Hepatocyte (in vitro differentiated cells): ENCODE measurements at regions not wholly inside any gene's neighbourhood (a gene's known extent, or its start where the extent isn't known, plus 50 kb on each side); places are given as distances from the start of the nearest gene placed in this dataset.

ENCODE experiments used
- DNase-seq: peaks from one replicate; pipeline ENCODE4 v3.0.0-alpha.2; 2016; ENCODE audit warnings: low spot score
- H2AFZ ChIP-seq: fragments of 200-600 bp; sonication (generic); 2 replicates; pipeline ENCODE4 v1.6.0; 2016; ENCODE audit warnings: antibody characterized with exemption, mild to moderate bottlenecking
- H3K27ac ChIP-seq: fragments of 200-600 bp; sonication (generic); 2 replicates; pipeline ENCODE4 v1.5.1; 2016; ENCODE audit warnings: mild to moderate bottlenecking
- H3K27me3 ChIP-seq: fragments of 200-600 bp; sonication (generic); 2 replicates; pipeline ENCODE4 v1.6.1; 2016
- H3K36me3 ChIP-seq: fragments of 200-600 bp; sonication (generic); replicated peaks from 2 replicates; pipeline ENCODE4 v1.5.1; 2016; ENCODE audit warnings: low read depth; ENCODE audit not compliant: insufficient read depth
- H3K4me1 ChIP-seq: fragments of 200-600 bp; sonication (generic); 2 replicates; pipeline ENCODE4 v1.5.1; 2016; ENCODE audit warnings: mild to moderate bottlenecking, moderate library complexity; ENCODE audit not compliant: insufficient read depth
- H3K4me2 ChIP-seq: fragments of 200-600 bp; sonication (generic); 2 replicates; pipeline ENCODE4 v1.6.0; 2016
- H3K4me3 ChIP-seq: fragments of 200-600 bp; sonication (generic); 2 replicates; pipeline ENCODE4 v1.5.1; 2016; ENCODE audit warnings: mild to moderate bottlenecking
- H3K79me2 ChIP-seq: fragments of 200-600 bp; sonication (generic); 2 replicates; pipeline ENCODE4 v1.6.0; 2017; ENCODE audit warnings: mild to moderate bottlenecking
- H3K9me2 ChIP-seq: fragments of 200-600 bp; sonication (generic); replicated peaks from 2 replicates; pipeline ENCODE4 v1.6.0; 2017; ENCODE audit warnings: mild to moderate bottlenecking; ENCODE audit not compliant: insufficient read depth
- H3K9me3 ChIP-seq: fragments of 200-600 bp; sonication (generic); 2 replicates; pipeline ENCODE4 v1.5.1; 2016; ENCODE audit warnings: low read depth, mild to moderate bottlenecking
- H4K20me1 ChIP-seq: fragments of 200-600 bp; sonication (generic); 2 replicates; pipeline ENCODE4 v1.6.0; 2016; ENCODE audit warnings: mild to moderate bottlenecking; ENCODE audit not compliant: insufficient read depth, poor library complexity, severe bottlenecking
- EZH2 ChIP-seq: fragments of 200-600 bp; sonication (generic); IDR thresholded peaks from 2 replicates; pipeline ENCODE4 v1.6.1; 2016; ENCODE audit warnings: antibody characterized with exemption, mild to moderate bottlenecking, borderline replicate concordance
- EZH2phosphoT487 ChIP-seq: fragments of 200-600 bp; sonication (generic); IDR thresholded peaks from one replicate; pipeline ENCODE4 v1.6.1; 2018; ENCODE audit warnings: antibody characterized with exemption, mild to moderate bottlenecking, low read depth, moderate library complexity; ENCODE audit not compliant: unreplicated experiment, severe bottlenecking
- WGBS: methylation state at CpG from one replicate; pipeline ENCODE4 v1.1.6; 2016; ENCODE audit warnings: low lambda C conversion rate; ENCODE audit errors: missing lambda C conversion rate; 5-methylcytosine and 5-hydroxymethylcytosine counted together
- TF ChIP-seq, protein P1 (sequence below): fragments of 200-600 bp; sonication (generic); IDR thresholded peaks from 2 replicates; pipeline ENCODE4 v1.5.1; 2016; ENCODE audit warnings: antibody characterized with exemption, mild to moderate bottlenecking; ENCODE audit not compliant: poor library complexity

DNA sequence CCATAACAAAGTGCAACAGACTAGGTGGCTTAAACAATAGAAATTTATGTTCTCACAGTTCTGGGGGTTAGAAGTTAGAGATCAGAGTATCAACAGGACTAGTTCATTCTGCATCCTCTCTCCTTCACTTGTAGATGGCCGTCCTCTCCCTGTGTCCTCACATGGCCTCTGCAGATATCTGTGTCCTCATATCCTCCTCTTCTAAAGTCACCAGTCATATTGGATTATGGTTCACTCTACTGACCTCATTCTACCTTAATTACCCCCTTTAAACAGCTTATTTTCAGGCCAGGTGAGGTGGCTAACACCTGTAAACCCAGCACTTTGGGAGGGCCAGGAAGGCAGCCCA is 135.1 kb downstream of the RAB38 start:
- no peaks in the 10 kb centered on the region for H3K9me3 ChIP-seq
- H2AFZ ChIP-seq = no peak overlapping the region
- no peaks in the 10 kb centered on the region for H3K36me3 ChIP-seq
- H3K9me2 ChIP-seq = no peaks in the 10 kb centered on the region
- no peak overlapping the region for H3K4me2 ChIP-seq
- no peak overlapping the region for H3K27ac ChIP-seq
- TF ChIP-seq, protein P1, sequence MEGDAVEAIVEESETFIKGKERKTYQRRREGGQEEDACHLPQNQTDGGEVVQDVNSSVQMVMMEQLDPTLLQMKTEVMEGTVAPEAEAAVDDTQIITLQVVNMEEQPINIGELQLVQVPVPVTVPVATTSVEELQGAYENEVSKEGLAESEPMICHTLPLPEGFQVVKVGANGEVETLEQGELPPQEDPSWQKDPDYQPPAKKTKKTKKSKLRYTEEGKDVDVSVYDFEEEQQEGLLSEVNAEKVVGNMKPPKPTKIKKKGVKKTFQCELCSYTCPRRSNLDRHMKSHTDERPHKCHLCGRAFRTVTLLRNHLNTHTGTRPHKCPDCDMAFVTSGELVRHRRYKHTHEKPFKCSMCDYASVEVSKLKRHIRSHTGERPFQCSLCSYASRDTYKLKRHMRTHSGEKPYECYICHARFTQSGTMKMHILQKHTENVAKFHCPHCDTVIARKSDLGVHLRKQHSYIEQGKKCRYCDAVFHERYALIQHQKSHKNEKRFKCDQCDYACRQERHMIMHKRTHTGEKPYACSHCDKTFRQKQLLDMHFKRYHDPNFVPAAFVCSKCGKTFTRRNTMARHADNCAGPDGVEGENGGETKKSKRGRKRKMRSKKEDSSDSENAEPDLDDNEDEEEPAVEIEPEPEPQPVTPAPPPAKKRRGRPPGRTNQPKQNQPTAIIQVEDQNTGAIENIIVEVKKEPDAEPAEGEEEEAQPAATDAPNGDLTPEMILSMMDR = no peak
- no peak for TF ChIP-seq EZH2phosphoT487
- no peaks in the 10 kb centered on the region for H3K79me2 ChIP-seq
- WGBS = 94% methylated on average over 1 of the region's 1 CpG
- H3K27me3 ChIP-seq = no peaks in the 10 kb centered on the region
- no peak for DNase-seq
- no peaks in the 10 kb centered on the region for H4K20me1 ChIP-seq
- H3K4me1 ChIP-seq = no peaks in the 10 kb centered on the region
- no peak overlapping the region for H3K4me3 ChIP-seq

DNA sequence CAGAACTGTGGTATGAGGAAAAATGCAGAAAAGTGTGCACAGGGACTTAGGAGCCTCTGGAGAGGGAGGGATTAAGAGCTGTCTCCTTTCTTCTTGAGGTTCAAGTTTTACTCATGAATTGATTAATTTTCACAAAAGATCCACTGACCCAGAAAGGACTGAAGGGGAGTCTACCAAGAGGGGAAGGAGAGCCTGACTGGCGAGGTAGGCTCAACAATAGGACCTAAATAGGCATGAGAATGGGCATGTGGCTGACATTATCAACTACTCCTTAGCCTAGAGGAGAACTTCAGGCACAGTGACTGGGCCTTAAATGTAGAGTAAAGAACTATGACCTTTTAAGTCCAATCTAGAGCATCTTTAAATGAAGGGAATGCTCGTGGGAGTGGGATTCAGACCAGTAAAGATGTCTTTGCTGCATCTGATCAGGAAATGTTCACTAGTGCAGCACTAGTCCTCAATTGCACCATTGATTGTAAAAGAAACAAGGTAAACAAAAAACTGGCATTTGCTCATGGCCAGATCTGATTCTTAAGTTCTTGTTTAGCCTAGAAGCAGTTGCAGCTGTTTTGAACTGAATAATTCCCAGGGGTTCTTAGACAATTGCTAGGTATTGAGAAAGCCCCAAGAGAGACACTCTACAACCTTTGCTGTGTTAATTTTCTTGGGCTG is 135.6 kb downstream of the RAB38 start:
- Histone ChIP-seq H3K4me2 (no peak overlapping the region), H3K79me2 (no peaks in the 10 kb centered on the region), H3K27me3 (no peaks in the 10 kb centered on the region), H4K20me1 (no peaks in the 10 kb centered on the region), H3K9me3 (no peaks in the 10 kb centered on the region), H3K4me1 (no peaks in the 10 kb centered on the region), H3K4me3 (no peak overlapping the region), H3K27ac (no peak overlapping the region), H2AFZ (no peak overlapping the region), H3K36me3 (no peaks in the 10 kb centered on the region), H3K9me2 (no peaks in the 10 kb centered on the region)
- no peak for DNase-seq
- WGBS = 78% methylated on average over 2 of the region's 2 CpGs
- TF ChIP-seq EZH2 (no peak), EZH2phosphoT487 (no peak)
- TF ChIP-seq, protein P1 = no peak

DNA sequence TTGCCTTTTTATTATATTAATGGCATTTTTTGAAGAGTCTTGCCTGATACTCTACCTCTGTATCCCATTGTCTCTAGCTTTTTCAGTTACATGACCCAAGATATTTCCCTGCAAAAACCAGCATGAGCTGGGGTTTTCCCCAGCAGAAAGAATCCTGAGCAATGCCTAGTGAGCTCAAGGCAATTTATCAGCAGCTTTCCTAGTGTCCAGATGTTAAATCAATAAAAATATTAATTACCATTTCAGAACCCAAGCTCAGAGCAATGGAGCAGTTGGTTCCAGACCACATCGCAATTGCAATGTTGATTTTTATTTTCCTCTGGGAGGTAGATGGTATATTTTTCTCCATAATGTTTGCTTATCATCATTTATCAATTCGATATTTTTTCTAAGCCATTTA is 137.2 kb downstream of the RAB38 start:
- Histone ChIP-seq H4K20me1 (no peaks in the 10 kb centered on the region), H2AFZ (no peak overlapping the region), H3K27ac (no peak overlapping the region), H3K79me2 (no peaks in the 10 kb centered on the region), H3K9me2 (no peaks in the 10 kb centered on the region), H3K27me3 (no peaks in the 10 kb centered on the region), H3K4me3 (no peak overlapping the region), H3K4me1 (no peaks in the 10 kb centered on the region), H3K4me2 (no peak overlapping the region), H3K9me3 (no peaks in the 10 kb centered on the region), H3K36me3 (no peaks in the 10 kb centered on the region)
- WGBS = 93% methylated on average over 2 of the region's 2 CpGs
- DNase-seq = no peak
- TF ChIP-seq, protein P1 = no peak
- TF ChIP-seq EZH2 (no peak), EZH2phosphoT487 (no peak)

DNA sequence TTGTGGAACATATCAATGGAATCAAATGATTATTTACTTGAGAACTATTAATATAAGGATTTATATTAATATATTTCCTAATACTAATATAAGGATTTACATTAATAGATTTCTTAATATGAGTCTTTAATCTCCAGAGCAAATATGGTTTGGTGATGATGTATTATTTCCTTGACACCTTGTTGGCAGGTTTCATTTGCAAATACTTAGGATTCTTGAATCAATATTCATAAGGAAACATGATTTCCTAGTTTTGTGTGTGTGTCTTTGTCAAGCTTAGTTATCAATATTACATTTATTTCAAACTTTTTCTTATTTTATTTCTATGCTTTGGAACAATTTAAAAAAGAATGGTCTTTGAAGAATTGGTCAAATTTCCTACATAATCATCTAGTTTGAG is 138.5 kb downstream of the RAB38 start:
- no peaks in the 10 kb centered on the region for H4K20me1 ChIP-seq
- no peak for TF ChIP-seq EZH2
- no peak for TF ChIP-seq EZH2phosphoT487
- TF ChIP-seq, protein P1 = no peak

More for the DNA sequence above, 138.5 kb downstream of the RAB38 start:
- Histone ChIP-seq H3K27me3 (no peaks in the 10 kb centered on the region), H3K9me3 (no peaks in the 10 kb centered on the region), H3K27ac (no peak overlapping the region), H3K9me2 (no peaks in the 10 kb centered on the region), H3K79me2 (no peaks in the 10 kb centered on the region), H3K4me3 (no peak overlapping the region), H2AFZ (no peak overlapping the region), H3K4me2 (no peak overlapping the region), H3K36me3 (no peaks in the 10 kb centered on the region), H3K4me1 (no peaks in the 10 kb centered on the region)
- DNase-seq = no peak
